HG02623 (cell line): ENCODE measurements at regions not wholly inside any gene's neighbourhood (a gene's known extent, or its start where the extent isn't known, plus 50 kb on each side); places are given as distances from the start of the nearest gene placed in this dataset.

ENCODE experiments used
- ATAC-seq: cut with Tn5 transposase; IDR thresholded peaks from one replicate; pipeline ENCODE4 v1.9.1; 2021; ENCODE audit warnings: moderate library complexity; ENCODE audit not compliant: unreplicated experiment

DNA sequence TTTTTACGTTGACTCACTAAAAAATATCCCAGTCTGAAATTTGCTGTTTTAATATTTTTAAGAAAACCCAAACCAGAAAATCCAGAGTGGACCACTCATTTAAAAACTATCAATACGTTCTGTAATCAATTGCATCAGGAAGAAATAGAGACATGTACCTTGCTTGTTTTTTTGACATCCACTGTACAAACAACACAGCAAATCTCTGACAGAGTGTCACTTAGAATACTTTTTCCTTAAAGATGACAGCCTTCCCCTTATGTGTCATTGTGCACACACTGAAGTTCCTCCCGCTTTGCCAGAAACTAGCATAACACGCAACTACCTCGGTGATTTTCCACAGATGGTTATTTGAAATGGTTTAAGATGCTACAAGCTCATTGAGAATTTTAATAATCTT is 321.7 kb upstream of the PFKP start:
- no peak for ATAC-seq

GRCh38 chr10:2744547-2745200 is 322.7 kb upstream of the PFKP start:
- ATAC-seq = no peak

DNA sequence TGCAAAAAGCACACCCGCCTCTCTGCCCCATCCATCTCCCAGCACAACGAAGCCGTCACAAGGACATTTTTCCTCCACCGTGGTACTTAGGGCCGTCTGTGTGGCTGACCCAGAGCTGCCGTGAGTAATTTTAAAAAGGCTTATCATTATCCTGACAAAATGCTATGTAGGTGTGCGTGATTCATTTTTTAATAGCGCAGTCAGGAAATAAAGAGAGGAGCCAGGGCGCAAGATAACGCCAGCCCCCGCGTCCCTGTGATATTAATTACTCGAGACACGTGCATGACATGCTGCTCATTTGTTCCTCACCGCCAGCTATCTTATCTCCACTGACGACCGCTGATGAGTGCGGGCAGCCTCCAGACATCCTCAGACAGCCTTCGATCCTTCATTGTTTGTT is 332.7 kb upstream of the PFKP start:
- no peak for ATAC-seq

DNA sequence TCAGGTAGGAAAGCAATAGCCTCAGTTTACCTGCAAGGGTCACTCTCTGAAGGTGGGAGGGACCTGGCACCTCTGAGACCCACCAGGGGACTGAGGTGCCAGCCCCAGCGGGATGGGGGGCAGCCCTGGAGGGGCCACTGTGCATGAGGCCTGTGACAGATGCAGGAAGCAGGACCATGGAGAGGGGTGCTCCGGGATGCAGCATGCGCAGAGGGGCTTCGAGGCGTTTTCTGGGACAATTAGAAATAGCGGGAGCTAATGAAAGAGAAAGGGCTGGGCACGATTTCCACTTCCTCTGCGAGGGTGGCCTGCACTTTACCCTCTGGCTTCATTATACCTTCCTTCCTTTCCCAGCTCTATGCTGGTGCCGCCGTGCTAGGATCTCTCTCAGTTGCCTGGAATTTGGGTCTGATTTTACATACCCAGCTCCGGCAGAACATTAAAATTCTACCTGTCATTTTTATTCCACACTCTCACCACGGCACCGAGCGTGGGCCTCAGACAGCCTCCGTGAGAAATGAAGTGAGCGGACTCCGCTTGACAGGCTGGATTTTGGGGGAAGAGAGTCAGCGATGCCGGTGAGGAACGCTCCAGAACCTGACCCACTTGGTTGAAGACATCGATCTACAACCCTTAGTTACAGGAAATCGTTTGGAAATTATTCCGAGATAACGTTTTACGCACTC is 333.9 kb upstream of the PFKP start:
- ATAC-seq = no peak

DNA sequence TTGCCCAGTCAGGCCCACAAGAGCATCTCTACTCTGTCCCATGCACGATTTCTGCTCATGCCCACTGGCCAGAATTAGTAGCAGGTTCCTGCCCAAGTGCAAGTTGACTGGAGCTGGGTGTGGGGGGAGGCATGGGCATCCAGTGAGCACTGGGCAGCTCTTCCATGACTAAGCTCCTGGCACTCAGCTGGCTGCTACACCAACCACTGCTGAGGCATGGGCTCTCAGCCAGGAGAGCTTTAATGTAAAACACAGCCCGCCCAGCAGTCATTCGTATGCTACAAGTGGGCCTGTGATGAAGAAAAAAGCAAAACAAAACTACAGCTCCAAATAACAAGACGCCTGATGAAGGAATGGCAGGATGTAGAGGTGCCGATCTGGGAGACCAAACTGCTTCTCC is 335.4 kb upstream of the PFKP start:
- no peak for ATAC-seq

DNA sequence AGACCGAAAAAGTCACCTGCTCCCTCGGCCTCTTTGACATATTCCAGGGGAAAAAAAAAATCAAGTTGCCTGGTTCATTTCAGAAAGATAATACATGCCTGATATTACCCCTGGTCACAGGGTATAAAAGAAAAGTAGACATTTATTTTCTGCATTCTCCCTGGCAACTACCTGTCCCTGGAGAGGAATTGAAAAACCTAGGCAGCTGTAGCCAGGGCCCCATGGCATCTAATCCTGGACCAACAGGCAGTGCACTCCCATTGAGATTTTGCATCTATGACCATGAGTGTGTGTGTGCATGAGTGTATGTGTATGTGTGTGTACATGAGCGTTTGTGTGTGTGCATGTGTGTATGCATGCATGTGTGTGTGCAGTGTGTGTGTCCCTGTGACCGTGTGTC is 338.2 kb upstream of the PFKP start:
- ATAC-seq = no peak

- ATAC-seq = no peak
Measured at GRCh38 chr10:2728087-2728486, 339.3 kb upstream of the PFKP start.

DNA sequence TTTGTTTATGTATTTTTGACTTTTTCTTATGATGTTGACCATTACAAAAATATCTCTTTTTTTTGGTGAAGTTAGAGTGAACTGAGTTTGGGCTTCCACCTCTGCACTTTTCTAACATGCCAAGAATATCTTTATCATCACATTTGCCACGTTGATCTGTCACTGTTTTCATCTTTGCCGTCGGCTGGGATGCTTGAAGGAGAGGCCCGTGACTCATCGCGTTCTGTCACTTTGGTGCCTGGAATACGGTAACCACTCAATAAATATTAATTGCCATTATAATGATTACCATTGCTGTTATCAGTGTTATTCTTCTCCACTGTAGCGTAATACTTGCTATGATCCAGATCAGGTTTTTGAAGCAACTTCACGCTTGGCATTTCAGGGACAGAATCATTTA is 350.8 kb upstream of the PFKP start:
- no peak for ATAC-seq

GRCh38 chr10:2714597-2714996 is 352.8 kb upstream of the PFKP start:
- ATAC-seq = no peak

DNA sequence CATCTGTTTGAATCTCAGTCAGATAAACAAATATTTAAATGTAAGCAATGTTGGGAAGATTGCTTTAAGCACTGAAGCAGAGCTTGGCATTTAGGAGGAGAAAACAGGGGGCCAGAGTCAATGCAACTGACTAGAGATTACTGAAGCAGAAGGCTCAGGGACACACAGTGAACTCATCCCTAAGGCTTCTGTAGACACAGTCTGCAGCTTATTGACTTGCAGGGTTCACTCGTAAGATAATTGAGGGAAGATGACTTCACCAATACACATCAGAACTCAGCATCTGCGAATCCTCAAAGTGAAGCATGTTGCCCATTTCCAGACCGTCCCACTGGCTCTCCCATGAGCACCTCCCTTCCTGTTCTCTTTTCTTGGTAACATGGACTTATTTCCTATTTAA is 363.4 kb upstream of the PFKP start:
- no peak for ATAC-seq

DNA sequence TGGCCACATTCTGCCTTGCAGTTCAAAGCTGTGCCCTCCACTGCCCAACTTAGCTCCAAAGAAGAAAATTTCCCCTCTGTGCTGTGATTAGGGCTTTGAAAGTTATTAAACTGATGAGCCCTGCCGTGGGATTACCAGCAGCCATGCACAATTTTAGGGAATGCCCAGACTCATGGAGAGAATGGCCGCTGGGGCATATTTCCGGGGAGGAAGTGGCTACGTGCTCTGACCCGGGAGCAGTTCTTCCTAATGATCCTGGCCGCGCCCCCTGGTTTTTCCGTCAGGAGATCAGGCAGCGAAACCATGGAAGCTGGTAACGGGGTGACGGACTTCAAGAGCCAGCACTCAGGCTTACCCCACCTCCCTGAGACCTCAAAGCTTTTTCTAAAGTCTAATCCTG is 365.5 kb upstream of the PFKP start:
- no peak for ATAC-seq

DNA sequence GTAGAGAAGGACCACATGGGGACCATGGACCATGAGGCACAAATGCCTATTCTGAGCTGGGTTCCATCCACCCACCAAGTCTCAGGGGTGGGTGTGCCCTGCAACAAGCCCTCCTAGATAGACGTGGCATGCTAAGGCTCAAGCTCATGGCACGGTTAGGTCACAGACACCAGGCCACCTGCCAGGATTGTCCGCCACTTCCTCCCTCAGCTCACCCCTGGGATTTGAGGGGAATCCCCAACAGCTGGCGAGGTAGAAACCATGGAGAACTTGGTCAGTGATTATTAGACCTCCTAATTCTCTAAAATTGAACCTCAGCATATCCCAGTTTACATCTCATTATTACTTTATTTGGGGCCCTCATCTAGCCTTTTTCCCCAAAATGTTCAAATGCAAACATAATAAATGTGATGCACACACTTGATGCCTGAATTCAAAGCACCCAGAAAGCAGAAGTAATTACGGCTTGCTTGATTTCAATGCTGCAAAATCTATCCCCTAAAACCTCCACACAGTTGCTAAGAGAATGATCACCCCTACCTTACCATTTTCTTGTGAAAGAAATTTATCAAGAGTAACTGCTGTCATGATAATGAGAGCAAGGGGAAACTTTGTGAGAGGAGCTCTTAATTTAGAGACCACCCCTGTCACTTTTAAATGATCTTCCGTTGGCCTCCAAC is 366.6 kb upstream of the PFKP start:
- peak; percentile 64 for ATAC-seq

GRCh38 chr10:2688958-2689357 is 378.4 kb upstream of the PFKP start:
- no peak for ATAC-seq

- ATAC-seq = no peak
Measured at GRCh38 chr10:2686691-2687090, 380.7 kb upstream of the PFKP start.

- no peak for ATAC-seq
Measured at GRCh38 chr10:2682491-2682890, 384.9 kb upstream of the PFKP start.

- ATAC-seq = no peak
Measured at GRCh38 chr10:2681891-2682290, 385.5 kb upstream of the PFKP start.

GRCh38 chr10:2680821-2681220 is 386.5 kb upstream of the PFKP start:
- no peak for ATAC-seq

DNA sequence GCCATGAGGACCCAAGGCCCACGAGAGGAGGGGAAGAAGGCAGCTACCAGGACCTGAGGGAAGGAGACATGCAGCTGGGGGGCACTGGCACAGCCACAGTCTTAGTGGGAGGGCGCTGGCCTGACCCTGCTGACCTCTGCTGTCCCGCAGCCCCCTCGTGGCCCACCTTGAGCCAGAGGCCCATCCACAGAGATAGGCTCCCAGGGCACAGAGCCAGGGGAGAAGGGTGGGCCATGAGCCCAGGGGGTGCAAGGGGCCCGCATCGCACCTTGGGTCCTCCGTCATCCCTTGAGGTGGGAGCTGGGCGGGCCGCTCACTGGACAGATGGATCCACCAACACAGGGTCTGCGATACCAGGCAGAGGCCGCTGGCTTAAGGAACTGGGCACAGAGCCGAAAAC is 387.7 kb upstream of the PFKP start:
- ATAC-seq = no peak

- no peak for ATAC-seq
Measured at GRCh38 chr10:2676455-2676854, 390.9 kb upstream of the PFKP start.

GRCh38 chr10:2674451-2674850 is 392.9 kb upstream of the PFKP start:
- ATAC-seq = no peak

DNA sequence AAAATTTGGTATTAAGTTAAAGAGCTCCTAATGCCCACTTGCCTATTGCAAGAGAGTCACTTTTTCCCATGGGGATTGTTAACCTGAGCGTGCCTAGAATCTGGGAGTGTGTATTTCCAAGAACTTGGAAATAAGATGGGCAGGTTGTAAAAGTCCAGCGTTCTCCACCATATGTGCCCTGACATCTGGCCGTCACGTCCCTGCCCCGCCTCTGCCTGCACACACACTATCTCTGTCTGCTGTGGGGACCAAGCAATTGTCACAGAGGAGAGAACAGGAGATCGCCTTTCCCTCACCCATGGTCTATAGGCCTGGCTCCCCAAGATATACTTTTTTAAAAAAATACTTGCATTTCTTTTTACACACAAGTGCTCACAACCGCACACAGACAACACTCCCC is 396.5 kb upstream of the PFKP start:
- no peak for ATAC-seq

GRCh38 chr10:2665772-2666171 is 401.6 kb upstream of the PFKP start:
- no peak for ATAC-seq
